Neural cell (in vitro differentiated cells): ENCODE measurements at regions not wholly inside any gene's neighbourhood (a gene's known extent, or its start where the extent isn't known, plus 50 kb on each side); places are given as distances from the start of the nearest gene placed in this dataset.

Experiments
- H2AFZ ChIP-seq: fragments of 200-600, 300-800 bp; sonication (generic), shearing (Covaris generic); 2 replicates; pipeline ENCODE4 v1.6.0; 2014; ENCODE audit warnings: low read depth, mild to moderate bottlenecking, antibody characterized with exemption, low read length, moderate library complexity
- H3F3A ChIP-seq: fragments of 200-600 bp; shearing (Covaris generic); 2 replicates; pipeline ENCODE4 v1.6.1; 2016; ENCODE audit warnings: mild to moderate bottlenecking, moderate library complexity, mixed read lengths, antibody characterized with exemption, low read length; ENCODE audit not compliant: insufficient read depth, poor library complexity, severe bottlenecking
- H3K27ac ChIP-seq: fragments of 200-600, 300-800 bp; sonication (generic), shearing (Covaris generic); 2 replicates; pipeline ENCODE4 v1.5.1; 2014; ENCODE audit warnings: mild to moderate bottlenecking, low read length, moderate library complexity
- H3K27me3 ChIP-seq: fragments of 300-800, 200-600 bp; sonication (generic), shearing (Covaris generic); 2 replicates; pipeline ENCODE4 v1.6.0; 2014; ENCODE audit warnings: mild to moderate bottlenecking, low read depth, low read length, moderate library complexity; ENCODE audit not compliant: insufficient read depth
- H3K36me3 ChIP-seq: fragments of 300-800, 200-600 bp; sonication (generic), shearing (Covaris generic); 2 replicates; pipeline ENCODE4 v1.5.1; 2014; ENCODE audit warnings: mild to moderate bottlenecking, antibody characterized with exemption, low read length, moderate library complexity; ENCODE audit not compliant: insufficient read depth
- H3K4me2 ChIP-seq: fragments of 300-800, 200-600 bp; sonication (generic), shearing (Covaris generic); 2 replicates; pipeline ENCODE4 v1.6.0; 2014; ENCODE audit warnings: mild to moderate bottlenecking, low read length
- H3K4me3 ChIP-seq: fragments of 300-800, 200-600 bp; sonication (generic), shearing (Covaris generic); 2 replicates; pipeline ENCODE4 v1.5.1; 2014; ENCODE audit warnings: mild to moderate bottlenecking, low read length, moderate library complexity
- H3K79me2 ChIP-seq: fragments of 200-600 bp; shearing (Covaris generic); replicated peaks from 2 replicates; pipeline ENCODE4 v1.6.0; 2014; ENCODE audit warnings: mild to moderate bottlenecking, low read length, moderate library complexity; ENCODE audit not compliant: insufficient read depth
- H3K9ac ChIP-seq: fragments of 300-800, 200-600 bp; sonication (generic), shearing (Covaris generic); 2 replicates; pipeline ENCODE4 v1.6.1; 2016; ENCODE audit warnings: mild to moderate bottlenecking, low read length, mixed read lengths
- H3K9me2 ChIP-seq: fragments of 200-600 bp; shearing (Covaris generic); 2 replicates; pipeline ENCODE4 v1.6.1; 2016; ENCODE audit warnings: mild to moderate bottlenecking, low read length, mixed read lengths; ENCODE audit not compliant: insufficient read depth
- H3K9me3 ChIP-seq: fragments of 200-600, 300-800 bp; sonication (generic), shearing (Covaris generic); 2 replicates; pipeline ENCODE4 v1.6.1; 2016; ENCODE audit warnings: mild to moderate bottlenecking, mixed run types, low read length, moderate library complexity, mixed read lengths
- H4K20me1 ChIP-seq: fragments of 200-600 bp; shearing (Covaris generic); 2 replicates; pipeline ENCODE4 v1.6.1; 2016; ENCODE audit warnings: mild to moderate bottlenecking, mixed run types; ENCODE audit not compliant: insufficient read depth
- EP300 ChIP-seq: fragments of 450-650 bp; conservative IDR thresholded peaks from 2 replicates; pipeline ENCODE4 v1.6.1; 2014; ENCODE audit warnings: antibody characterized with exemption, mild to moderate bottlenecking, moderate library complexity; ENCODE audit not compliant: poor library complexity, severe bottlenecking
- EZH2 ChIP-seq: fragments of 200-600, 300-800 bp; shearing (Covaris generic), sonication (generic); IDR thresholded peaks from 2 replicates; pipeline ENCODE4 v1.6.1; 2014; ENCODE audit warnings: antibody characterized with exemption, low read length, borderline replicate concordance, mild to moderate bottlenecking; ENCODE audit not compliant: insufficient read depth, poor library complexity, severe bottlenecking
- MXI1 ChIP-seq: fragments of 450-650 bp; conservative IDR thresholded peaks from 2 replicates; pipeline ENCODE4 v1.6.1; 2014; ENCODE audit warnings: antibody characterized with exemption, mild to moderate bottlenecking; ENCODE audit not compliant: poor library complexity, severe bottlenecking
- POLR2AphosphoS5 ChIP-seq: IDR thresholded peaks from 2 replicates; pipeline ENCODE4 v1.6.1; 2012
- RAD21 ChIP-seq: fragments of 450-650 bp; conservative IDR thresholded peaks from 2 replicates; pipeline ENCODE4 v1.6.1; 2014; ENCODE audit warnings: antibody characterized with exemption, mild to moderate bottlenecking, moderate library complexity
- SMC3 ChIP-seq: fragments of 450-650 bp; conservative IDR thresholded peaks from 2 replicates; pipeline ENCODE4 v1.6.1; 2014; ENCODE audit warnings: antibody characterized with exemption, mild to moderate bottlenecking, moderate library complexity; ENCODE audit not compliant: poor library complexity
- TAF1 ChIP-seq: IDR thresholded peaks from 2 replicates; pipeline ENCODE4 v1.6.1; 2012; ENCODE audit warnings: low read depth
- TF ChIP-seq, protein P1 (sequence below): fragments of 450-650 bp; IDR thresholded peaks from 2 replicates; pipeline ENCODE4 v1.5.1; 2014; ENCODE audit warnings: antibody characterized with exemption, mild to moderate bottlenecking, moderate library complexity; ENCODE audit not compliant: poor library complexity, severe bottlenecking
- TF ChIP-seq, protein P2 (sequence below): IDR thresholded peaks from 2 replicates; pipeline ENCODE4 v1.6.1; 2012; ENCODE audit warnings: borderline replicate concordance

DNA sequence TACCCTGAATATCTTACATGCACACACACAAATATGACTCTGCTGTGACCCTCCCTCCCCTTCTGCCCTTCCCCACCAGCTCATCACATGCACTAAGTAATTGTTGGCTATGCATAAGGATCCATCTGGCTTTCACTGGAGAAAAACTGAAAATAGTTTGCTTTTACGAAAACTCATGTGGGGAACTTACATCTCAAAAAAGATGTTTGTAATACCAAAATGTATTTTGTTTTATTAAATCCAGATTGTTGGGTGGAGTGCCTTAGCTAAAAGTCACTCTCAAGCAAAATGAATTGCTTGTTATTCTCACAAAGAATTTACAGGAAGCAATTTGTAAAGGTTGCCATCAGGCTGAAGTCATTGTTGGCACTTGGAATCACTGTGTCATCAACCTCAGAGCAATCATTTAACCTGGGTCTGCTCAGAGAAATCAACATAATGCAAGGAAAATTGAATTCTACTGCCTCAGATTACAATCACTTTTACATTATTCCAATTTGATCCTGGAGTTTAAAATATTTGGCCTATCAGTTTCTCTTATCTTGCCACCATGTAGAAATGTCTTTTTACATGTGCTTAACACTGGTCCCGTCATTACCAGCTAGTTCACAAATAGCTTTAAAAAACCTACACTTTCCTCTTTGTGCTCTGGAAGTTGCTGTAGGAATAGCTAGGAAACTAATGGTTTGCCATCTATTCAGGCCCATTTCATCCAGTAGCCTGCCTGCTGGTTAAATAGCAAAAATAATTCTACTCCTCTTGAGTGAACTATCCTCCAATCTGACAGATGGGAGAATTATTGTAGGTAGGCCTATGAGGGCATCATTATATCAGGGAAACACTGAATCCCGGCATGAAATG lies 90.3 kb upstream of the TMEM17 start:
- Histone ChIP-seq H3K4me2 (no peak overlapping the region), H4K20me1 (no peaks in the 10 kb centered on the region), H3K27me3 (no peaks in the 10 kb centered on the region), H3K4me3 (no peak overlapping the region), H3K36me3 (no peaks in the 10 kb centered on the region), H2AFZ (no peak overlapping the region), H3K27ac (peak overlapping the region; percentile 8), H3K9me3 (no peaks in the 10 kb centered on the region), H3K9me2 (no peaks in the 10 kb centered on the region), H3K79me2 (no peaks in the 10 kb centered on the region), H3F3A (no peaks in the 10 kb centered on the region), H3K9ac (no peak overlapping the region)
- TF ChIP-seq EP300 = no peak
- TF ChIP-seq RAD21 = no peak

DNA sequence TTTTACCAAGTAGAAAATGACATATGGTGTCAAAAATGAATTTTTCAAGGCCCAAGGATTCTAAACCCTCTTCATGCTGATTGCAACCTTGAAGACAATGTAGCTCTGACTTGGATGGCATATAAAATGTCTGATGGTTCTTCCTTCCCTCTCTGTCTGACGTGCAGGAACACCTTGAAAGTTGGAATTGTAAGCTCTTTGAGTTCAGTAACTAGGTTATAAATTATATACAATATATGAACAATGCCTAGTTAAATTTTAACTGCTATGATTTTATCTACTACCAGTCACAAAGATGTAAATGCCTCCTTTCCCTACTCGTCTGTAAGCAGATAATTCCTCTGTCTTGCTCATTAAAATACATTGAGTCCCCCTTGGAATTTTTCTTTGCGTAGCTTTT lies 89.5 kb upstream of the TMEM17 start:
- no peak overlapping the region for H3K4me3 ChIP-seq
- no peak overlapping the region for H3K9ac ChIP-seq
- H3K27ac ChIP-seq = no peak overlapping the region
- H3K9me3 ChIP-seq = no peaks in the 10 kb centered on the region
- H3K79me2 ChIP-seq = no peaks in the 10 kb centered on the region
- H2AFZ ChIP-seq = no peak overlapping the region
- TF ChIP-seq, protein P1, sequence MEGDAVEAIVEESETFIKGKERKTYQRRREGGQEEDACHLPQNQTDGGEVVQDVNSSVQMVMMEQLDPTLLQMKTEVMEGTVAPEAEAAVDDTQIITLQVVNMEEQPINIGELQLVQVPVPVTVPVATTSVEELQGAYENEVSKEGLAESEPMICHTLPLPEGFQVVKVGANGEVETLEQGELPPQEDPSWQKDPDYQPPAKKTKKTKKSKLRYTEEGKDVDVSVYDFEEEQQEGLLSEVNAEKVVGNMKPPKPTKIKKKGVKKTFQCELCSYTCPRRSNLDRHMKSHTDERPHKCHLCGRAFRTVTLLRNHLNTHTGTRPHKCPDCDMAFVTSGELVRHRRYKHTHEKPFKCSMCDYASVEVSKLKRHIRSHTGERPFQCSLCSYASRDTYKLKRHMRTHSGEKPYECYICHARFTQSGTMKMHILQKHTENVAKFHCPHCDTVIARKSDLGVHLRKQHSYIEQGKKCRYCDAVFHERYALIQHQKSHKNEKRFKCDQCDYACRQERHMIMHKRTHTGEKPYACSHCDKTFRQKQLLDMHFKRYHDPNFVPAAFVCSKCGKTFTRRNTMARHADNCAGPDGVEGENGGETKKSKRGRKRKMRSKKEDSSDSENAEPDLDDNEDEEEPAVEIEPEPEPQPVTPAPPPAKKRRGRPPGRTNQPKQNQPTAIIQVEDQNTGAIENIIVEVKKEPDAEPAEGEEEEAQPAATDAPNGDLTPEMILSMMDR = no peak
- no peak for TF ChIP-seq EP300
- TF ChIP-seq TAF1 = no peak
- no peak for TF ChIP-seq MXI1
- no peak for TF ChIP-seq RAD21
- TF ChIP-seq EZH2 = no peak
- TF ChIP-seq, protein P2, sequence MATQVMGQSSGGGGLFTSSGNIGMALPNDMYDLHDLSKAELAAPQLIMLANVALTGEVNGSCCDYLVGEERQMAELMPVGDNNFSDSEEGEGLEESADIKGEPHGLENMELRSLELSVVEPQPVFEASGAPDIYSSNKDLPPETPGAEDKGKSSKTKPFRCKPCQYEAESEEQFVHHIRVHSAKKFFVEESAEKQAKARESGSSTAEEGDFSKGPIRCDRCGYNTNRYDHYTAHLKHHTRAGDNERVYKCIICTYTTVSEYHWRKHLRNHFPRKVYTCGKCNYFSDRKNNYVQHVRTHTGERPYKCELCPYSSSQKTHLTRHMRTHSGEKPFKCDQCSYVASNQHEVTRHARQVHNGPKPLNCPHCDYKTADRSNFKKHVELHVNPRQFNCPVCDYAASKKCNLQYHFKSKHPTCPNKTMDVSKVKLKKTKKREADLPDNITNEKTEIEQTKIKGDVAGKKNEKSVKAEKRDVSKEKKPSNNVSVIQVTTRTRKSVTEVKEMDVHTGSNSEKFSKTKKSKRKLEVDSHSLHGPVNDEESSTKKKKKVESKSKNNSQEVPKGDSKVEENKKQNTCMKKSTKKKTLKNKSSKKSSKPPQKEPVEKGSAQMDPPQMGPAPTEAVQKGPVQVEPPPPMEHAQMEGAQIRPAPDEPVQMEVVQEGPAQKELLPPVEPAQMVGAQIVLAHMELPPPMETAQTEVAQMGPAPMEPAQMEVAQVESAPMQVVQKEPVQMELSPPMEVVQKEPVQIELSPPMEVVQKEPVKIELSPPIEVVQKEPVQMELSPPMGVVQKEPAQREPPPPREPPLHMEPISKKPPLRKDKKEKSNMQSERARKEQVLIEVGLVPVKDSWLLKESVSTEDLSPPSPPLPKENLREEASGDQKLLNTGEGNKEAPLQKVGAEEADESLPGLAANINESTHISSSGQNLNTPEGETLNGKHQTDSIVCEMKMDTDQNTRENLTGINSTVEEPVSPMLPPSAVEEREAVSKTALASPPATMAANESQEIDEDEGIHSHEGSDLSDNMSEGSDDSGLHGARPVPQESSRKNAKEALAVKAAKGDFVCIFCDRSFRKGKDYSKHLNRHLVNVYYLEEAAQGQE = no peak
- TF ChIP-seq SMC3 = no peak
- TF ChIP-seq POLR2AphosphoS5 = no peak
- H3K4me2 ChIP-seq = no peak overlapping the region
- no peaks in the 10 kb centered on the region for H3K9me2 ChIP-seq
- H3K36me3 ChIP-seq = no peaks in the 10 kb centered on the region
- no peaks in the 10 kb centered on the region for H3F3A ChIP-seq
- H3K27me3 ChIP-seq = no peaks in the 10 kb centered on the region
- H4K20me1 ChIP-seq = no peaks in the 10 kb centered on the region
